ENCODE measurements at regions not wholly inside any gene's neighbourhood (a gene's known extent, or its start where the extent isn't known, plus 50 kb on each side); places are given as distances from the start of the nearest gene placed in this dataset.

GRCh38 chr12:90029317-90029716 is 320.7 kb upstream of the ATP2B1 start:
- H3K27ac Mint-ChIP-seq = no peak overlapping the region
- WGBS (ENCODE audit: extremely low coverage, insufficient read length, low lambda C conversion rate) = no CpG with 5 or more reads among the region's 2 CpGs
- H3K9me3 ChIP-seq (ENCODE audit: control insufficient read depth, low read depth, low read length) = no peaks in the 10 kb centered on the region
- no peak overlapping the region for H2BK12ac ChIP-seq (ENCODE audit: insufficient read length, low read depth, low read length)
- H4K91ac ChIP-seq (ENCODE audit: insufficient read length, low read depth, low read length) = no peak overlapping the region
- no peak overlapping the region for H2BK15ac ChIP-seq (ENCODE audit: low read depth, low read length)
- H2BK120ac ChIP-seq (ENCODE audit: low read depth, low read length, poor library complexity, severe bottlenecking) = no peak overlapping the region
- no peaks in the 10 kb centered on the region for H3K36me3 Mint-ChIP-seq (ENCODE audit: insufficient read depth in 1 of 3, low read depth in 3 of 3)
- no peak overlapping the region for H2BK5ac ChIP-seq (ENCODE audit: insufficient read length, low read length)
- H3K9me3 Mint-ChIP-seq = no peaks in the 10 kb centered on the region
- H3K4me1 ChIP-seq (ENCODE audit: insufficient read depth, low read length) = no peaks in the 10 kb centered on the region
- no peaks in the 10 kb centered on the region for H3K27me3 Mint-ChIP-seq (ENCODE audit: low read depth)
- H4K5ac ChIP-seq (ENCODE audit: insufficient read length, low read depth, low read length) = no peak overlapping the region
- no peaks in the 10 kb centered on the region for H3K79me1 ChIP-seq (ENCODE audit: insufficient read depth, low read depth, low read length, poor library complexity, severe bottlenecking)
- H2AFZ ChIP-seq (ENCODE audit: low read length) = no peak overlapping the region
- no peak overlapping the region for H2AK5ac ChIP-seq (ENCODE audit: insufficient read length, low read length)
- H3K23me2 ChIP-seq (ENCODE audit: insufficient read length, low read depth, low read length, poor library complexity, severe bottlenecking) = no peaks in the 10 kb centered on the region
- H3T11ph ChIP-seq (ENCODE audit: low read length) = no peak overlapping the region
- no peak overlapping the region for H3K4me2 ChIP-seq (ENCODE audit: insufficient read depth, insufficient read length, low read length)
- H3K79me2 ChIP-seq (ENCODE audit: insufficient read depth, low read length) = no peaks in the 10 kb centered on the region
- no peak overlapping the region for H3K56ac ChIP-seq (ENCODE audit: insufficient read length, low read depth, low read length)
- no peaks in the 10 kb centered on the region for H3K4me1 Mint-ChIP-seq
- no peak overlapping the region for H3K27ac ChIP-seq (ENCODE audit: insufficient read length, low read depth, low read length)
- no peak for DNase-seq
- H3K14ac ChIP-seq (ENCODE audit: insufficient read depth, low read length) = no peak overlapping the region
- H3K4me3 Mint-ChIP-seq = no peak overlapping the region
- H3K4ac ChIP-seq (ENCODE audit: low read depth, low read length) = no peak overlapping the region
- H3K27me3 ChIP-seq (ENCODE audit: insufficient read depth, low read length) = no peaks in the 10 kb centered on the region
- no peak overlapping the region for H3K18ac ChIP-seq (ENCODE audit: insufficient read length, low read depth, low read length)
- no peak for TF ChIP-seq CTCF (conservative IDR thresholded peaks at IDR 0.05)
- H2BK20ac ChIP-seq (ENCODE audit: low read depth, low read length, poor library complexity, severe bottlenecking) = no peak overlapping the region
- no peak overlapping the region for H3K9ac ChIP-seq (ENCODE audit: extremely low read depth, insufficient read length, low read length)
- H4K20me1 ChIP-seq (ENCODE audit: control insufficient read depth, insufficient read depth, insufficient read length) = no peaks in the 10 kb centered on the region
- no peak overlapping the region for H3K23ac ChIP-seq (ENCODE audit: insufficient read length, low read depth, low read length)
- H4K8ac ChIP-seq (replicated peaks; ENCODE audit: insufficient read length, low read depth, low read length) = no peak overlapping the region

Data from H9 (cell line).